GM21529 (cell line): ENCODE measurements at regions not wholly inside any gene's neighbourhood (a gene's known extent, or its start where the extent isn't known, plus 50 kb on each side); places are given as distances from the start of the nearest gene placed in this dataset.

Experiments used
- ATAC-seq: cut with Tn5 transposase; IDR thresholded peaks from one replicate; pipeline ENCODE4 v1.9.1; 2021; ENCODE audit not compliant: unreplicated experiment

GRCh38 chr20:17794400-17794799 lies 94.6 kb downstream of the BANF2 start:
- ATAC-seq: no peak

DNA sequence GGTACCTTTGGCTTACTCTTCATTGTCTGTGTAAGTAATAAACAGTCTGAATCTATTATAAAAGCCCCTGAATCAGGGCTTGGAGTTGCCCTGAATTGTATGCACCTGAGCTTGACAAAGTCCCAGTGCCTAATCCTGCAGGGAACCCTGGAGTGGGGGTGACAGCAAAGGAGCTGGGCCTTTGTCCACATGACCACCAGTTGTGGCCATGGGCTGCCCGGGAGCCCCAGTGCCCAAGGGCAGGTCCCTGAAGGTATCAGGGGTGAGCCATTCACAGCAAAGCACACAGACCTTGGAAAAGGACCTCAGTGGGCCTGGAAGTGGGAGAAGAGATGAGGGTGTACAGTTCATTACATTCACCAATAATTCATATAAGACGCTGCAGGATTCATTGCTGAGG lies 94.2 kb downstream of the BANF2 start:
- no peak for ATAC-seq

- no peak for ATAC-seq
These were observed 90.5 kb downstream of the BANF2 start for GRCh38 chr20:17790296-17790695.

DNA sequence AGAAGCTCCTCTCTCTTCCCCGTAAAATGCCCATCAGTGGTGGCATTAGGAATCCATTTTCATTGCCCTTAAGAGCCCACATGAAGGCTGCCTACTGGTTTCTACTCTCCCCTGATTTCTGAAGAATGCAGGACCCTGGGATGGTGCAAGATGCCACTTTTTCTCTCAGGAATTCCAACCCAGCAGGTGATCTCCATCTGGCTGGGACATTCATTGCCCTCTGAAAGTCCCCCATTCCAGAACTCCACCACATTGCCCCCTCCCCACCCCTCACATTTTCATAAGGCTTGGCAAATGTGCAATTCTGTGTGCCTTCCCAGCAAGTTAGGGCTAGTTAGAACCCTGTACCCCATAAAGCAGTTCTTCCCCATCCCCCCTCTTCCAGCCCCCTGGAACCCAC lies 88.0 kb downstream of the BANF2 start:
- ATAC-seq: no peak

DNA sequence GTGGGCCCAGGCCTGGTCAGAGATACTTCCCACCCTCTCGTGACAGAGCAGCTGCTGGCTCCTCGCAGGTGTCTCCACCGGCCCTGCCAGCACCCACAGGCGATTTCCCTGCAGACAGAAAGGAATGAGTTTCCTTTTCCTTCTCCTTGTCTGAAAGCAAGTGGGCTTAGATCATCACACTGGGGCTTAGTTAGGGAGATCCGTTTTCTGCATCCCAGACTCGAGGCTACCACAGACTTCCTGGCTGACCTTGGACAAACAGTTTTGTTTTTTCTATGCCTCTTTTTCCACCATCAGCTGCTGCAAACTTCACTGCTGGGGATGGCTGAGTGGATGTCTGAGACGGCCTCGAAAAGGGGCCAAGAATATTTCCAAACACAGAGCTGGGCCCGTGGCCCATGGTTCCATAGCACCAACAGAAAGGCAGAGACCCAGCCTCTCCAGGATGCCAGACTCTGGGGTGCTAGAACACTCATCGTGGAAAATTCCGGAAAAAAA lies 86.5 kb downstream of the BANF2 start:
- ATAC-seq: no peak
